Left lung (tissue), 4 donors: ENCODE measurements at regions not wholly inside any gene's neighbourhood (a gene's known extent, or its start where the extent isn't known, plus 50 kb on each side); places are given as distances from the start of the nearest gene placed in this dataset.

Source experiments
- ATAC-seq: fragments of 200-7000 bp; cut with Tn5 transposase; one replicate; pipeline ENCODE4 v1.9.1; 2020; ENCODE audit warnings: moderate library complexity
- DNase-seq, 4 donors: peaks; one replicate each; pipeline ENCODE4 v3.0.0-alpha.2; 2013 to 2020
- H3K27ac ChIP-seq, 2 donors: fragments of 200-600 bp; sonication (generic) in 1 of 2; one replicate each; pipeline versions ENCODE4 v1.5.0 to v1.8.0; 2020 to 2021
- H3K27me3 ChIP-seq, 2 donors: fragments of 200-600 bp; sonication (generic) in 1 of 2; one replicate each; pipeline versions ENCODE4 v1.5.0 to v1.8.0; 2020 to 2021
- H3K36me3 ChIP-seq, 2 donors: fragments of 200-600 bp; sonication (generic) in 1 of 2; one replicate each; pipeline versions ENCODE4 v1.5.0 to v1.8.0; 2020 to 2021
- H3K4me1 ChIP-seq, 2 donors: fragments of 200-600 bp; one replicate each; pipeline ENCODE4 v1.8.0; 2021
- H3K4me3 ChIP-seq, 2 donors: fragments of 200-600 bp; sonication (generic) in 1 of 2; one replicate each; pipeline versions ENCODE4 v1.5.0 to v1.8.0; 2020 to 2021; ENCODE audit warnings: mild to moderate bottlenecking in 1 of 2
- H3K9me3 ChIP-seq, 2 donors: fragments of 200-600 bp; sonication (generic) in 1 of 2; one replicate each; pipeline versions ENCODE4 v1.5.0 to v1.8.0; 2020 to 2021
- intact Hi-C, 2 donors: fragments of 100-400 bp; cut with DNase I; formaldehyde crosslinking; loops; one replicate each; pipeline versions ENCODE4 v1.11.2 to v1.14.2; 2022
- TF ChIP-seq, protein P1 (sequence below), 2 donors: fragments of 200-600 bp; sonication (generic) in 1 of 2; IDR thresholded peaks; one replicate each; pipeline versions ENCODE4 v1.5.0 to v1.8.0; 2021; ENCODE audit warnings: antibody characterized with exemption in 2 of 2
- donor health status: DM: no; HTN: yes; CAD: no.
- donor health status: DM: no; HTN: no; CAD: no.

GRCh38 chr1:102282955-102283354 lies 286.2 kb upstream of the OLFM3 start:
- intact Hi-C loops: no loop called here
- Histone ChIP-seq H3K27ac (no peak overlapping the region), H3K4me1 (no peaks in the 10 kb centered on the region), H3K27me3 (no peaks in the 10 kb centered on the region), H3K9me3 (peaks cover 0 to 34% of the 10 kb centered on the region in 2 donors), H3K4me3 (no peak overlapping the region), H3K36me3 (no peaks in the 10 kb centered on the region)
- DNase-seq (no peak), ATAC-seq (no peak)
- TF ChIP-seq, protein P1, sequence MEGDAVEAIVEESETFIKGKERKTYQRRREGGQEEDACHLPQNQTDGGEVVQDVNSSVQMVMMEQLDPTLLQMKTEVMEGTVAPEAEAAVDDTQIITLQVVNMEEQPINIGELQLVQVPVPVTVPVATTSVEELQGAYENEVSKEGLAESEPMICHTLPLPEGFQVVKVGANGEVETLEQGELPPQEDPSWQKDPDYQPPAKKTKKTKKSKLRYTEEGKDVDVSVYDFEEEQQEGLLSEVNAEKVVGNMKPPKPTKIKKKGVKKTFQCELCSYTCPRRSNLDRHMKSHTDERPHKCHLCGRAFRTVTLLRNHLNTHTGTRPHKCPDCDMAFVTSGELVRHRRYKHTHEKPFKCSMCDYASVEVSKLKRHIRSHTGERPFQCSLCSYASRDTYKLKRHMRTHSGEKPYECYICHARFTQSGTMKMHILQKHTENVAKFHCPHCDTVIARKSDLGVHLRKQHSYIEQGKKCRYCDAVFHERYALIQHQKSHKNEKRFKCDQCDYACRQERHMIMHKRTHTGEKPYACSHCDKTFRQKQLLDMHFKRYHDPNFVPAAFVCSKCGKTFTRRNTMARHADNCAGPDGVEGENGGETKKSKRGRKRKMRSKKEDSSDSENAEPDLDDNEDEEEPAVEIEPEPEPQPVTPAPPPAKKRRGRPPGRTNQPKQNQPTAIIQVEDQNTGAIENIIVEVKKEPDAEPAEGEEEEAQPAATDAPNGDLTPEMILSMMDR (IDR thresholded peaks at IDR 0.05): no peak

GRCh38 chr1:102262994-102263393 lies 266.3 kb upstream of the OLFM3 start:
- DNase-seq (no peak), ATAC-seq (no peak)
- Histone ChIP-seq H3K4me1 (no peaks in the 10 kb centered on the region), H3K9me3 (no peaks in the 10 kb centered on the region), H3K27ac (no peak overlapping the region), H3K36me3 (no peaks in the 10 kb centered on the region), H3K4me3 (no peak overlapping the region), H3K27me3 (no peaks in the 10 kb centered on the region)
- intact Hi-C loops: no loop called here
- TF ChIP-seq, protein P1 (IDR thresholded peaks at IDR 0.05): no peak

- H3K27me3 ChIP-seq: no peaks in the 10 kb centered on the region
- no peaks in the 10 kb centered on the region for H3K9me3 ChIP-seq
- TF ChIP-seq, protein P1 (IDR thresholded peaks at IDR 0.05): no peak
- intact Hi-C loops: no loop called here
- H3K4me1 ChIP-seq: no peaks in the 10 kb centered on the region
- DNase-seq (no peak), ATAC-seq (no peak)
- no peaks in the 10 kb centered on the region for H3K36me3 ChIP-seq
- H3K27ac ChIP-seq: no peak overlapping the region
- H3K4me3 ChIP-seq: no peak overlapping the region
Observed at GRCh38 chr1:102252731-102253505, 256.2 kb upstream of the OLFM3 start.

DNA sequence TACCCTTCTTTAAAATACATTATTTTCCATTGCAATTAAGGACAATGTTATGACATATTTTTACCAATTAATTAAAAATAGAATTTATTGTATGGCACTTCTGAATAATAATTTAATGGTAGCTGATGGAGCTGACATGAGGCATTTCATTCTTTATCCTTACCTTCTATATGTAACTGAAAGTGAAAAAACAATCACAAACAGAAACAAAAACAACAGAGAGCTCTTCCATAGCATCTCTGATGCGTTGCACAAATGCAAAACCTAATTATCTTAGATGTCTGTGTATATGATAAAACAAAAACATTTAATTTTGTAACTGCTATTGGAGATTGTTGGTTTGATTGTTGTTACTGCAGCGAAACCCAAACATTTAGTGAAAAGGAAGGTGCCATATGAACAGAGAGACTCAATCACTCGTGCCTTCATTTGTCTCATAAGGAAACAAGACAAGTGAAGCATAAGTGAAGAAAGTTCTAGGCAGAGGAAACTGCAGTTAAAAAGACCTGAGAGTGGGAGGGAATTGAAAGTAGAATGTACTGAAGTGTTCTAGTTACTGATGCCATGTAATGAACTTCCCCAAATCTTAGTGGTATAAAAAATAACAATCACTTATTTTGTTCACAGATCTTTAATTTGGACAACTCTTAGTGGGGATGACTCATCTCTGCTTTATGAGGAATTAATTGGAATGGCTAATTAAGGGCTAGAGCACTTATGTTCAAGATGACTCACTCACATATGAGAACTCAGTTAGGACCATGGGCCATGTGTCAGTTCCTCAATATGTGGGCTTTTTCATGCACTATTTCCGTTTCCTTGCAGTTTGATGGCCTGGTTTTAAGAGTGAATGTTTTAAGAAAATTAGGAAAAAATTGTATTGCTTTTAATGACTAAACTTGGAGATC lies 245.0 kb upstream of the OLFM3 start:
- intact Hi-C loops: no loop called here
- ATAC-seq (no peak), DNase-seq (no peak)

More for the DNA sequence above, 245.0 kb upstream of the OLFM3 start:
- H3K4me1 ChIP-seq: no peaks in the 10 kb centered on the region
- no peaks in the 10 kb centered on the region for H3K36me3 ChIP-seq
- no peak overlapping the region for H3K4me3 ChIP-seq
- H3K9me3 ChIP-seq: no peaks in the 10 kb centered on the region
- TF ChIP-seq, protein P1 (IDR thresholded peaks at IDR 0.05): no peak
- H3K27ac ChIP-seq: no peak overlapping the region
- H3K27me3 ChIP-seq: no peaks in the 10 kb centered on the region
